Head of caudate nucleus (tissue), 42 donors: ENCODE measurements at regions not wholly inside any gene's neighbourhood (a gene's known extent, or its start where the extent isn't known, plus 50 kb on each side); places are given as distances from the start of the nearest gene placed in this dataset.

Experiments used
- DNase-seq, 42 donors: peaks; one replicate each; pipeline versions ENCODE4 v3.0.0 to v3.0.0-alpha.2; 2020 to 2021; ENCODE audit warnings: mixed read lengths in 7 of 42
- intact Hi-C: fragments of 100-400 bp; cut with DNase I; formaldehyde crosslinking; loops from one replicate; pipeline ENCODE4 v1.15.0; 2022

- no peak for DNase-seq
- intact Hi-C loops = no loop called here
Measured at GRCh38 chr20:54713727-54714126, 238.3 kb downstream of the DOK5 start.

- intact Hi-C loops = no loop called here
- DNase-seq = no peak
Measured at GRCh38 chr20:54711071-54711470, 235.7 kb downstream of the DOK5 start.

- no peak for DNase-seq
- intact Hi-C loops = no loop called here
Measured at GRCh38 chr20:54710341-54710740, 234.9 kb downstream of the DOK5 start.

GRCh38 chr20:54708229-54708628, 232.8 kb downstream of the DOK5 start:
- no peak for DNase-seq
- intact Hi-C loops = no loop called here

GRCh38 chr20:54707801-54708200, 232.4 kb downstream of the DOK5 start:
- DNase-seq = no peak
- intact Hi-C loops = no loop called here

GRCh38 chr20:54706581-54706980, 231.2 kb downstream of the DOK5 start:
- DNase-seq = no peak
- intact Hi-C loops = no loop called here

- DNase-seq = no peak
- intact Hi-C loops = no loop called here
Measured at GRCh38 chr20:54704032-54704635, 228.7 kb downstream of the DOK5 start.
